SK-N-SH treated with all-trans-retinoic acid at 6 μM for 48 hours (cell line): ENCODE measurements at regions not wholly inside any gene's neighbourhood (a gene's known extent, or its start where the extent isn't known, plus 50 kb on each side); places are given as distances from the start of the nearest gene placed in this dataset.
"Not testable (repeated sequence)": the region's sequence is repeated elsewhere in the genome, so short reads cannot be mapped to it uniquely, and the experiment has no call there.

Experiments used
- ATAC-seq: fragments of 200-7000 bp; cut with Tn5 transposase; 3 replicates; pipeline ENCODE4 v1.9.1; 2020; ENCODE audit warnings: mild to moderate bottlenecking, moderate library complexity

GRCh38 chr4:49117951-49118350, 131.9 kb downstream of the CWH43 start:
- not testable (repeated sequence) for ATAC-seq

- peak; percentile 78 for ATAC-seq
Measured at GRCh38 chr4:49118379-49119212, 132.5 kb downstream of the CWH43 start.

GRCh38 chr4:49119345-49119744, 133.3 kb downstream of the CWH43 start:
- peak; percentile 6; the same call in 2 of the 3 replicates for ATAC-seq

GRCh38 chr4:49120042-49120779, 134.1 kb downstream of the CWH43 start:
- ATAC-seq, result peak; percentile 9; the same call in 1 of the 3 replicates

GRCh38 chr4:49120804-49121203, 134.7 kb downstream of the CWH43 start:
- peak; percentile 71 for ATAC-seq

- not testable (repeated sequence) for ATAC-seq
Measured at GRCh38 chr4:49126443-49126842, 140.4 kb downstream of the CWH43 start.

- ATAC-seq, result not testable (repeated sequence)
Measured at GRCh38 chr4:49126858-49127257, 140.8 kb downstream of the CWH43 start.

- ATAC-seq, result not testable (repeated sequence)
Measured at GRCh38 chr4:49129385-49129784, 143.3 kb downstream of the CWH43 start.

- peak; percentile 34; the same call in 1 of the 3 replicates for ATAC-seq
Measured at GRCh38 chr4:49129870-49130269, 143.8 kb downstream of the CWH43 start.

GRCh38 chr4:49130724-49131123, 144.6 kb downstream of the CWH43 start:
- ATAC-seq, result not testable (repeated sequence)

- ATAC-seq, result peak; percentile 74
Measured at GRCh38 chr4:49137043-49137442, 151.0 kb downstream of the CWH43 start.

- not testable (repeated sequence) for ATAC-seq
Measured at GRCh38 chr4:49137961-49138360, 151.9 kb downstream of the CWH43 start.

GRCh38 chr4:49138818-49139217, 152.7 kb downstream of the CWH43 start:
- 0 out of 3 replicates have a peak, but pooled peaks have one; percentile 27 for ATAC-seq

- ATAC-seq, result peak; percentile 75
Measured at GRCh38 chr4:49139513-49139912, 153.4 kb downstream of the CWH43 start.

GRCh38 chr4:49140351-49140750, 154.3 kb downstream of the CWH43 start:
- ATAC-seq, result not testable (repeated sequence)

GRCh38 chr4:49141955-49142354, 155.9 kb downstream of the CWH43 start:
- ATAC-seq, result peak; percentile 55

GRCh38 chr4:49147143-49147542, 161.1 kb downstream of the CWH43 start:
- ATAC-seq, result peak; percentile 68

GRCh38 chr4:49147596-49147995, 161.5 kb downstream of the CWH43 start:
- ATAC-seq, result not testable (repeated sequence)

GRCh38 chr4:49149006-49149975, 163.2 kb downstream of the CWH43 start:
- ATAC-seq, result peak; percentile 92

- ATAC-seq, result peak; percentile 20
Measured at GRCh38 chr4:49150351-49151083, 164.4 kb downstream of the CWH43 start.

GRCh38 chr4:49153011-49153410, 166.9 kb downstream of the CWH43 start:
- peak; percentile 38; the same call in 2 of the 3 replicates for ATAC-seq
